ENCODE measurements at regions not wholly inside any gene's neighbourhood (a gene's known extent, or its start where the extent isn't known, plus 50 kb on each side); places are given as distances from the start of the nearest gene placed in this dataset.
A peak's percentile ranks its signal among the peaks of the same experiment; 100 is the strongest.
"Not testable (repeated sequence)": the region's sequence is repeated elsewhere in the genome, so short reads cannot be mapped to it uniquely, and the experiment has no call there.

DNA sequence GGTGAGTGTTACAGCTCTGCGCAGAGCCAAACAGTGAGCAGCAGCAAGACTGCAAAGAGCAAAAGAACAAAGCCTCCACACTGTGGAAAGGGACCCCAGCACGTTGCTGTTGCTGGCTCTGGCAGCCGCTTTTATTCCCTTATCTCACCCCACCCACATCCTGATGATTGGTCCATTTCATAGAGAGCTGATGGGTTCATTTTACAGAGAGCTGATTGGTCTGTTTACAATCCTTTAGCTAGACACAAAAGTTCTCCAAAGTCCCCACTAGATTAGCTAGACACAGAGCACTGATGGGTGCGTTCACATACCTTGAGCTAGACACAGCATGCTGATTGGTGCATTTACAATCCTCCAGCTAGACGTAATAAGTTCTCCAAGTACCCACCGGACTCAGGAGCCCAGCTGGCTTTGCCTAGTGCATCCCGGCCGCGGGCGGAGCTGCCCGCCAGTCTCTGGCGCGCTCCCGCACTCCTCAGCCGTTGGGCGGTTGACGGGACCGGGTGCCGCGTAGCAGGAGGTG, 291.4 kb upstream of the PRSS16 start:
- DNase-seq (ENCODE audit: low read depth in 2 of 3, low spot score in 1 of 3): peak; percentile 33 to 53 (median 49)

DNA sequence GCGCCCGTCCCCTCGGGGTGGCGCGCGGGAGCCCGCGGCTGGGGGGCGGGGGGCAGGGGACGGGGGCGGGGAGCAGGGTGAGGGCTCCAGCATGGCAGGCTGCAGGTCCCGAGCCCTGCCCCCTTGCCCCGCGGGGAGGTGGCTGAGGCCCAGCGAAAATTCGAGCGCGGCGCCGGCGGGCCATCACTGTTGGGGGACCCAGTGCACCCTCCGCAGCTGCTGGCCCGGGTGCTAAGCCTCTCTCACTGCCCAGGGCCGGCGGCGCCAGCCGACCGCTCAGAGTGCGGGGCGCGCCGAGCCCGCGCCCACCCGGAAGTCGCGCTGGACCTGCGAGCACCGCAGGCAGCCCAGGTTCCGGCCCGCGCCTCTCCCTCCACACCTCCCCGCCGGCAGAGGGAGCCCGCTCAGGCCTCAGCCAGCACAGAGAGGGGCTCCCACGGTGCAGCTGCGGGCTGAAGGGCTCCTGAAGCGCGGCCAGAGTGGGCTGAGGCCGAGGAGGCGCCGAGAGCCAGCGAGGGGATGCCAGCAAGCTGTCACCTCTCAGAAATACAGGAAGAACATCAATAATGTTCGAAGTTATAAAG, 290.8 kb upstream of the PRSS16 start:
- peak; percentile 70 to 81 (median 77) for DNase-seq (ENCODE audit: low read depth in 2 of 3, low spot score in 1 of 3)

DNA sequence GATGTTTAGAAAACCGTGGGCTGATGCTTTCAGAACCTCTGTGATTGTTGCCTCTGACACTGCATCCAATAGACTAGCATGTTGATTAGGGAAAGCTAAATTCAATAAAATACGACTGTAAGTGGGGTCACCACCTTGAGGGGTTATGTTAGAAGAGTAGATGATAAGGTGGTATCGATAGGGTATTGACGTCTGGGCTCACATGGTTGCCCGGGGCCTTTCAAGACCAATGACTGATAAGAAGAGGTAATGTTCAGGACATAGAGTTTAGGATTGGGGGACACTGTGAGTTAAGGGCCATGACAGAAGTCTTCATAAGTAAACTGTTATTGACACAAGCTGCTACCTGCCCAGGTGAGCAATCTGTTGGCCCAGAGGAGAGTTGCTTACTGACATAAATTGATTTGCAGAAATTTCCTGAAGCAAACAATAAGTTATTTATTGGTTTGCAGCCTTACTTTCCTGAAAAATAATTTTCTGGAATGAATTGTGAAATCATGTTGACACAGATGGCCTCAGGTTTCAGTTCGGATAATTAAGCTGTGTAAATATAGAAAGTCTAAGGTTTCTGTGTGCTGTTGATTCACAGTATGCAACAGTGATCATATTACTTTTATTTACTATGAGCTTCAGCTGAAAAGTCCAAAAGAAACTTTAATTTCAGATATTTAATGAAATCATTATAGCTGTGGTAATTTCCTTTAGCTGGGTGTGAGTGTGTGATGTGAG, 289.9 kb upstream of the PRSS16 start:
- not testable (repeated sequence) for DNase-seq (ENCODE audit: low read depth in 2 of 3, low spot score in 1 of 3)

DNA sequence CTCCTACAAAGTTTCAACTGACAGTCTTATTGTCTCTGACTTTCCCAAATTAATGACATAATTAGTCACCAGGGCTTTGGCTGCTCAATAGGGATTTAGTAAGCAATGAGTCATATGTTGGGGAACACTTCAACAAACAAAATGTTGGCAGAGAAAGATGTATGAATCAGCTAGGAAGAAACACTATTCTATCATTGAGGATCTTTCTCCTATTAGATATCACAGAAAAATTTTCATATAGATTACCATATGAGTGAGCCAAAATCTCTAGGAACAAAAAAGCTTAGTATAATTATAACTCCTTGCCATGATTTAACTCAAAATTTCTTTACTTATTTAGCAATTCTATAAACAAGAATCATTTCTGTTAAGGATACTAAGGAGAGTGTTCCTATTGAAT, 286.3 kb upstream of the PRSS16 start:
- DNase-seq (ENCODE audit: low read depth in 2 of 3, low spot score in 1 of 3): not testable (repeated sequence)

DNA sequence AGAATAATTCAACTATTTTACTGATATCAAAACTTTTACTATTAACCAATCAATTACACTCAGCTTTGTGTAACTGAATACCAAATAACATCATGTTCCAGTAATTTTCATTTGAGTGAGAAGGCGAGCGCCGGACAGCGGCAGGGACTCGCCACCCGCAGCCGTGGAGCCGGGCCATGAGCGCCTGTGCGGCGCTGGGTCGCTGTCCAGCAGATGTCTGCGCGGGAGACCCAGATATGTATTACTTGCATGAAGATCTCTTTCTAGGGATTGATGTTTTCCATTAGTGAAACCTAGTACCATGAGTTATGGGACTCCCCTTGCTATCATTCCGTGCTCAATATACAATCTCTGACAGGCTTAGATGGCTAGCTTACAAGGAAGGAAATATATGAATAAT, 245.1 kb upstream of the PRSS16 start:
- DNase-seq (ENCODE audit: low read depth in 2 of 3, low spot score in 1 of 3): no peak

DNA sequence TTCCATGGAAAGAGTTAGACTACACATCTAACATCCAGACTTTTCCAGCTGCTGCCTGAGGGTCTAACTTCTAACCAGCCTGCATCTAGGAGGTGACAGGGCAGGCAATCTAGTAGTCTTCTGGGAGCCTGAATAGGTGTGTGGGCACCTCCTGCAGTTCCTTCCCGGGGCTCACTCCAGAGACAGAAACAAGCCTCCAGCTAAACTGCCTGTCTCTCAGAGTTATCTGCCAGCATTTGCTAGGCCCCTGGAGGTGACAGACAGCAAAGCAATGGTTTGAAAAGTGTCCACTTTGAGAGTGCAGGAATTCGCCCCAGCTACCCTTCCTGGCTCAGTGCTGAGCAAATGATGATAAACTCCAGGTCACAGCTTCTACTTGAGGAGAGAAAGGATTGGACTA, 240.5 kb upstream of the PRSS16 start:
- DNase-seq (ENCODE audit: low read depth in 2 of 3, low spot score in 1 of 3): no peak

DNA sequence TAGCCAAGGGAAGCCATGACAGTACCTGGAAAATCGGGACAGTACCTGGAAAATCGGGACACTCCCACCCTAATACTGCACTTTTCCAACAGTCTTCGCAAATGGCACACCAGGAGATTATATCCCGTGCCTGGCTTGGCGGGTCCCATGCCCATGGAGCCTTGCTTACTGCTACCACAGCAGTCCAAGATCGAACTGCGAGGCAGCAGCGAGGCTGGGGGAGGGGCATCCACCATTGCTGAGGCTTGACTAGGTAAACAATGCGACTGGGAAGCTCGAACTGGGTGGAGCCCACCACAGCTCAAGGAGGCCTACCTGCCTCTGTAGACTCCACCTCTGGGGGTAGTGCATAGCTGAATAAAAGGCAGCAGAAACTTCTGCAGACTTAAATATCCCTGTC, 238.9 kb upstream of the PRSS16 start:
- not testable (repeated sequence) for DNase-seq (ENCODE audit: low read depth in 2 of 3, low spot score in 1 of 3)

DNA sequence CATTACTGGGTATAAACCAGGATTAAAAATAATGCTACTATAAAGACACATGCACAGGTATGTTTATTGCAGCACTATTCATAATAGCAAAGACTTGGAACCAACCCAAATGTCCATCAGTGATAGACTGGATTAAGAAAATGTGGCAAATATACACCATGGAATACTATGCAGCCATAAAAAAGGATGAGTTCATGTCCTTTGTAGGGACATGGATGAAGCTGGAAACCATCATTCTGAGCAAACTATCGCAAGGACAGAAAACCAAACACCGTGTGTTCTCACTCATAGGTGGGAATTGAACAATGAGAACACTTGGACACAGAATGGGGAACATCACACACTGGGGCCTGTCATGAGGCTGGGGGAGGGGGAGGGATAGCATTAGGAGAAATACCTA, 233.4 kb upstream of the PRSS16 start:
- DNase-seq (ENCODE audit: low read depth in 2 of 3, low spot score in 1 of 3): not testable (repeated sequence)

DNA sequence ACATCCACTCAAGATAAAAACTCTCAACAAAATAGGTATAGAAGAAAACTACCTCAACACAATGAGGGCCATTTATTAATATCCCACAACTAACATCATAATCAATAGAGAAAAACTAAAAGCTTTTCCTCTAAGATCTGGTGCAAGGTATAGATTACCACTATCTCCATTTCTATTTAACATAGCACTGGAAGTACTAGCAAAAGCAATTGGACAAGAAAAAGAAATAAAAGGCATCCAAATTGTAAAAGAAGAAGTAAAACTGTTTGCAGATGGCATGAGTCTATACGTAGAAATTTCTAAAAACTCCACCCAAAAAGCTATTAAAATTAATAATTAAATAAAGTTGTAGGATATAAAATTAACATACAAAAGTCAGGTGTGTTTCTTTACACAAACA, 230.8 kb upstream of the PRSS16 start:
- no peak for DNase-seq (ENCODE audit: low read depth in 2 of 3, low spot score in 1 of 3)

DNA sequence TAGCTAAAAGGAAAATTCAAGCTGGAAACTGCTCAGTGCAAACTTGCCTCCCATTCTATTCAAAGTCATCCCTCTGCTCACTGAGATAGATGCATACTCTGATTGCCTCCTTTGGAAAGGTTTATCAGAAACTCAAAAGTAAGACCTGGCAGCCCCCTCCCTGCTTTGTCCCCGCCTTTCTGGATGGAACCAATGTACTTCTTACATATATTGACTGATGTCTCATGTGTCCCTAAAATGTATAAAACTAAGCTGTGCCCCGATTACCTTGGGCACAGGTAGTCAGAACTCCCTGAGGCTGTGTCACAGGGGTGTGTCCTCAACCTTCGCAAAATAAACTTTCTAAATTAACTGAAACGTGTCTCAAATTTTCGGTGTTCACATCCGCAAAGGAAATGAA, 229.1 kb upstream of the PRSS16 start:
- not testable (repeated sequence) for DNase-seq (ENCODE audit: low read depth in 2 of 3, low spot score in 1 of 3)

DNA sequence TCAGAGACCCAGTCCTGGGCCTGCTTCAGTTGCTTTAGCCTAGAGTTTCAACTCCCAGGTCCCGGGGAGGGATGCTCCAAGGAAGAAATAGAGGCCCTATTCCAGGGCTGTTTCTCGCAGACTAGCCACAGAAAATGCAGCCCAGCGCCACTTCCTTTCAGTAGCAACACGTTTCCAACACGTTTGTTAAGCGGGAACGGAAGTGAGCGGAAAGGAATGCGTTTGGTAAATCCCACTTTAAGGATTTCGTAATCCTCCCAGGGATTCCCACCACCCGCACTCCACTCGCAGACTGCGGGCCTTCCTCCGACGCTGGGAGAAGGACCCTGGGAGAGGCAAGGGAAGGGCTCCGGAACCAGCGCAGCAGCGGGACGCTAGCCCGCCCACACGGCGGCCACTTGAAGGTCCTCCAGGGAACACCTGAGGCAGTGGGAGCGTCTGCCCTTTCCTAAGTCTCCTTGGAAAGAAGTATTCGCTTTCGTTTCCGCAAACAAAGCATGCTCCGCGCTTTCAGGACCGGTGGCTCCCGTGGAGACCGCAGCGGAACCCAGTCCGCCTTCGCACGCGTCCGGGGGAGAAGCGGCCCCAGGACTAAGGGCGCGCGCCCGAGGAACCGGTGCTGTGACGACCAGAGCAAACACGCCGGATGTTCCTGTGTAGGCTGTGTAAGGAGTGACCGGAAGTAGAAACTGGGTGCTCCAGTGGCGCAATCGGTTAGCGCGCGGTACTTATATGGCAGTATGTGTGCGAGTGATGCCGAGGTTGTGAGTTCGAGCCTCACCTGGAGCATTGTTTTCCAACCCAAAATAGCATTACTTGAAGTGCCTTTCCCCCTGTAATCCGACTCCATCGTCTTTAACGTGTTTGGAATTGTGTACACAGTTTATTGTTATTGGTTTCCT, 227.6 kb upstream of the PRSS16 start:
- peak; percentile 45 to 69 (median 60) for DNase-seq (ENCODE audit: low read depth in 2 of 3, low spot score in 1 of 3)

DNA sequence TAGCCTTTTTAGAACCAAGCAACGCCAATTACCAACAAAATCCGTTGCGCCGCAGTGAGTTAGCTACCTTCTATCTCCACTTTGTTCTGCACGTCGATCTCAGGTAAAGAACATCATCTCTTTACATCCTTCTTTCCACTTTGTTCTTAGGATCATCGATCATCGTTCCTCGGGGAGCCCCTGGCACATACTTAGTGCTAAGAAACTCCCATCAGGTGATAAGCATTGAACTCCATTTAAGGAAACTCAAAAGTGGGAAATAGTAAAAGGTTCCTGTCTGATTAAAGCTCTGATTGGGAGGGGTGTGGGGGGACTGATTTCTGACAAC, 227.0 kb upstream of the PRSS16 start:
- no peak for DNase-seq (ENCODE audit: low read depth in 2 of 3, low spot score in 1 of 3)

DNA sequence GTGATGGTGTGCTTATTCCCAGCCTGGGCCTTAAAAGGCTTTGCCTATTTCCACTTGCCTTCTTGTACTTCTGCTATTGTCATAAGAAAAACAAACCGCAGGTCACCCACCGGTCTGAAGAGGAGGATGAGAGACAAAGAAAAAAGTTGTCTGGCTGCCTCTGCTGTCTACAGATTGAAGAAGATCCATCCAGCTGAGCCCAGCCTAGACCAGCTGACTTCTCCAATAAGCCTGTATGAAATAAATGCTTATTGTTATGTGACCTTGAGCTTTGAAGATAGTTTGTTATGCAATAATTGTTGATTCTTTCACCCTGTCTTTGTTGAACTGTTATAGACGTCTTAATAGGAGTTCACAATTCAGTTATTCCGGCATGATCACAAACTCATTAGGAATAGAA, 223.8 kb upstream of the PRSS16 start:
- no peak for DNase-seq (ENCODE audit: low read depth in 2 of 3, low spot score in 1 of 3)

DNA sequence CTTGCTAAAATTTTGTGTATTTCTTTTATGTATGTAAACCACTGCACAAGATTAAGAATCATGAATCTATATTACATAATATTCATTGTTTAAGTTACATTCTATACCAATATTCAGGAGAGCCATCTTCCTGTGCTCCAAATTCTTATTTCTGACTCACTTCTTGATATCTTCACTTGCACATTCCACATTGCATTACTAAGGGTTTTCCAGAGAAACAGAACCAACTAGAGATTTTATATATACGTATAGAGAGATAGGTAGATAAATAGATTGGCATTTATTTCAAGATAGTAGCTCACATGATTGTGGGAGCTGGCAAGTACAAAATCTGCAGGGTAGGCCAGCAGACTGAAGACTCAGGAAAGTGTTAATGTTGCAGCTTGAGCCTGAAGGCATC, 222.2 kb upstream of the PRSS16 start:
- DNase-seq (ENCODE audit: low read depth in 2 of 3, low spot score in 1 of 3): no peak

DNA sequence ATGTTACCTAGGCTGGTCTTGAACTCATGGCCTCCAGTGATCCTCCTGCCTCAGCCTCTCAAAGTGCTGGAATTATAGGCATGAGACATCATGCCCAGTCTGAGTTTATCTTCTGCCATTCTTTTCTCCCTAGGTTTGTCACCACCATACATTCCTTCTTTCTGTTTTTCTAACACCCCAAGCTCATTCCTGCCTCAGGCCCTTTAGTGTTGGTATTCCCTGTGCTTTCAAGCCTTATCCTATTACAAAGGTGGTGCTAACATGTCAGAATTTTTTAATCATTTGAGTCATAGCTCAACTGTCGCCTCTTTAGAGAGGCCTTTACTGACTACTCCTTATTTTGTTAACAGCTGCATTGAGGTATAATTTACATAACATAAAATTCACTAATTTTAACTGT, 221.1 kb upstream of the PRSS16 start:
- no peak for DNase-seq (ENCODE audit: low read depth in 2 of 3, low spot score in 1 of 3)

DNA sequence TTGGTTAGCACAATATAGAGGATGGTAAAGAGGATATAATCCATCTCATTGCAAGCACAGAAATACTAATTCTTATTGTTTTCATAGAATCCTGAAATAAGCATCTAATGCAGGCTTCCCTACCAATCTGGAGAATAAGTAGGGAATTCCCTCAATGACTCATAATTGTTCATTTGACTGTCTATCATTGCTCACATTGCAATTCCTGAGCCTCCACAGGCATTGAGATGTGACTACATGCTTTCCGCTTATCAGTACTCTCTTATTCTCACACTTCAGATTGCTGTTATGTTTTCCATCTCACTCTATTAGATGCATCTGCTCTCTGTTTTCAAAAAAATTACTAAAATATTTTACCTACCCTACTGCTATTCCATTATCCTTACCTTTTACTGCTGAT, 216.2 kb upstream of the PRSS16 start:
- DNase-seq (ENCODE audit: low read depth in 2 of 3, low spot score in 1 of 3): no peak

DNA sequence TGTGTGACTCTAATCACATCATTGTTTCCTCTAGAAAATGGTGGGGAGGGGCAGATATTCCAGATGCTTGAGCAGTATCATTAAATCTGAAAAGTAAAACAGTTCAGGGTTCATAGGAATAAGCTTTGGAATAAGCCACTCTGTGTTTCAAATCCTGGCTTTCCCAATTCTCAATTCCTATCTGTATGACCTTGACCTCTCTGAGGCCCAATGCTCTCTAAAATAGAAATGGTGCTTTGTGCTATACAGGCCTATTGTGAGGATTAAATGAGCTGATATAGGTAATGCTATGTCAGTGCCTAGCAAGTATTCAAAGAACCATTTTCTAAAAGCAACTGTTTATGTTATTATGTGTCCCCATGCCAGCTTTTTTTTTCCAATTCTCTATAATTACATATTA, 209.0 kb upstream of the PRSS16 start:
- no peak for DNase-seq (ENCODE audit: low read depth in 2 of 3, low spot score in 1 of 3)

DNA sequence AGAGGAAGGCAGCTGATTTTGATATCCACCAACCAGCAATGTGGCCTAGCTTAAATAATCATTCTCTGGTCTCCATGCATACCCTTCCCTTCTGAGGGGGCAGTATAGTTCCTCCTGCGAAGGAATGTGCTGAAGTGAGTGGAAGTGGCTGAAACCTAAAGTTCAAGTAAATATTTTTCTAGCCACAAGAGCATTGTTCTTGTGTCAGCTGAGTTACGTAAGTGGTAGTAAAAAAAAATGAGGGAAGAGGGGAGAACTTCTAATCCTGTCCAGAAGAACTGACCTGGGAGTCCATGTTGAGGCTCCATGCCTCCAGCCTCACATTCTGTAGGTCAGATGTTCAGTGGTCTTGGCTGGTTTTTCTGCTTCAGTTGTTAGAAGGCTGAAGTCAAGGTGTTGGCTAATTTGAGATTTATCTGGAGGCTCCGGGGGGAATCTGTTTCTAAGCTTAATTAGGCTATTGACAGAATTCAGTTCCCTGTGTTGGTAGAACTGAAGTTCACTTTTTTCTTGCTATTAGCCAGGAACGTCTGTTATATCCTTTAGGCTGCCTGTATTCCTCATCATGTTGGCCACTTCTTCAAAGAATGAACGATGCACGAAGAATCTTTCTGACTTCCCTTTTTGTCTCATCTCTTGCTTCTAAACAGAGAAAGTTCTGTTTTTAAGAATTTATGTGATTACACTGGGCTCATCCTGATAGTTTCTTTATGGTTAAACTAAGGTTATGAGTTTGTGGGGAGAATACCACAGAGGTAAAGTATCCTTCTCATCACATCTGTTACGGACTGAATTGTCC, 207.1 kb upstream of the PRSS16 start:
- no peak for DNase-seq (ENCODE audit: low read depth in 2 of 3, low spot score in 1 of 3)

DNA sequence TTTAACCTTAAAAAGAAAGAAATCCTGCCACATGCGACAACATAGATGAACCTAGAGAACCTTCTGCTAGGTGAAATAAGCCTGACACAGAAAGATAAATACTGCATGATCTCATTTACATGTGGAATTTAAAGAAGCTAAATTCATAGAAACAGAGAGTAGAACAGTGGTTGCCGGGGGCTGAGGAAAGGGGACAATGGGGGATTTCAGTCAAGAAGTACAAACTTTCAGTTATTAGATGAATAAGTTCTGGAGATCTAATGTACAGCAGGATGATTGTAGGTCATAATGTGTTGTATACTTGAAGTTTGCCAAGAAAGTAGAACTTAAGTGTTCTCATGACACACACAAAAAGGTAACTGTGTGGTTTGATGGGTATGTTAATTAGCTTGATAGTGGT, 204.3 kb upstream of the PRSS16 start:
- no peak for DNase-seq (ENCODE audit: low read depth in 2 of 3, low spot score in 1 of 3)

DNA sequence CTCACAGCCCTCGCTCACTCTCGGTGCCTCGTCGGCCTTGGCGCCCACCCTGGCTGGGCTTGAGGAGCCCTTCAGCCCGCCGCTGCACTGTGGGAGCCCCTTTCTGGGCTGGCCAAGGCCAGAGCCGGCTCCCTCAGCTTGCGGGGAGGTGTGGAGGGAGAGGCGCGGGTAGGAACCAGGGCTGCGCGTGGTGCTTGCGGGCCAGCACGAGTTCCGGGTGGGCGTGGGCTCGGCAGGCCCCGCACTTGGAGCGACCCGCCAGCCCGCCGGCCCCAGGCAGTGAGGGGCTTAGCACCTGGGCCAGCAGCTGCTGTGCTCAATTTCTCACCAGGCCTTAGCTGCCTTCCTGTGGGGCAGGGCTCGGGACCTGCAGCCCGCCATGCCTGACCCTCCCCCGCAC, 202.4 kb upstream of the PRSS16 start:
- not testable (repeated sequence) for DNase-seq (ENCODE audit: low read depth in 2 of 3, low spot score in 1 of 3)

DNA sequence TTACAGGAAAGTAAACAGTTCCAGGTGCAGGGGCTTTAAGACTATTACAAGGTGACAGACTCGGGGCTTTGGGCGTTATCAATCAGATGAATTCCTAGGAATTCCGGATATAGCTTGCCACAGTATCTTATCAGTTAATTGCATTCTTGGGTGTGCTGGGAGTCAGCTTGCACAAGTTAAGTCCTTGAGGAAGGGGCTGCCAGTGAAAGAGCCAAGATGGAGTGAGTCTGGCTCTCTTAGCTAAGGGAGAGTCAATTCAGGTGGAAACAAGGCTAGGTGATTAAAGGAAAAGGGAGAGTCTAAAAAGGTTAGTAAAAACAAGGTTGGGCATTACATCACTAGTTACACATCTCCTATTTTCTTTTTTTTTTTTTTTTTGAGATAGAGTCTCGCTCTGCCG, 199.8 kb upstream of the PRSS16 start:
- not testable (repeated sequence) for DNase-seq (ENCODE audit: low read depth in 2 of 3, low spot score in 1 of 3)
